ENCODE measurements at regions not wholly inside any gene's neighbourhood (a gene's known extent, or its start where the extent isn't known, plus 50 kb on each side); places are given as distances from the start of the nearest gene placed in this dataset.

DNA sequence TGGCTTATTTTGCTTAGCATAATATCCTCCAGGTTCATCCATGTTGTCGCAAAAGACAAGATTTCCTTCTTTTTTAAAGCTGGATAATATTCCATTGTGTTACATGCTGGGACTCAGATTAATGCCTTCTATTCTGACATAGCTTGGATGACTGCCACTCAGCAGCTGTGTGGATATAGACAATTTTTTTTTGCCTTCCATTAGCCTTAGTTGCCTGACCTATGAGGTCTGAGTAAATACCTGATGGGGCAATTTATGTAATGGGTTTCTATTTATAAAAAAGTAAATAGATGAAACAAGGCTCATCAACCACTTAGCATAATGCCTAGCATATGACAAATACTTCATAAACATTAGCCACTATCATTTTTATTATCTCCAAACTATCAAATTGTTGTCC is 515.4 kb downstream of the ZNF674 start:
- Histone ChIP-seq H3K18ac (ENCODE audit: insufficient read length, low read depth, low read length) (no peak overlapping the region), H3K56ac (ENCODE audit: insufficient read length, low read depth, low read length) (no peak overlapping the region), H2BK5ac (ENCODE audit: insufficient read length, low read length) (no peak overlapping the region), H4K20me1 (ENCODE audit: control insufficient read depth, insufficient read depth, insufficient read length) (no peaks in the 10 kb centered on the region), H3K79me2 (ENCODE audit: insufficient read depth, low read length) (no peaks in the 10 kb centered on the region), H2AFZ (ENCODE audit: low read length) (no peak overlapping the region), H4K5ac (ENCODE audit: insufficient read length, low read depth, low read length) (no peak overlapping the region), H2BK120ac (ENCODE audit: low read depth, low read length, poor library complexity, severe bottlenecking) (no peak overlapping the region), H2BK20ac (ENCODE audit: low read depth, low read length, poor library complexity, severe bottlenecking) (no peak overlapping the region), H2BK12ac (ENCODE audit: insufficient read length, low read depth, low read length) (no peak overlapping the region), H3K27me3 (ENCODE audit: insufficient read depth, low read length) (no peaks in the 10 kb centered on the region), H2BK15ac (ENCODE audit: low read depth, low read length) (no peak overlapping the region), H3K27ac (ENCODE audit: insufficient read length, low read depth, low read length) (no peak overlapping the region), H3K23me2 (ENCODE audit: insufficient read length, low read depth, low read length, poor library complexity, severe bottlenecking) (no peaks in the 10 kb centered on the region), H3K23ac (ENCODE audit: insufficient read length, low read depth, low read length) (no peak overlapping the region), H3K4me1 (ENCODE audit: insufficient read depth, low read length) (no peaks in the 10 kb centered on the region), H3T11ph (ENCODE audit: low read length) (no peak overlapping the region), H3K79me1 (ENCODE audit: insufficient read depth, low read depth, low read length, poor library complexity, severe bottlenecking) (no peaks in the 10 kb centered on the region), H4K8ac (replicated peaks; ENCODE audit: insufficient read length, low read depth, low read length) (no peak overlapping the region), H3K14ac (ENCODE audit: insufficient read depth, low read length) (no peak overlapping the region), H2AK5ac (ENCODE audit: insufficient read length, low read length) (no peak overlapping the region), H3K4me2 (ENCODE audit: insufficient read depth, insufficient read length, low read length) (no peak overlapping the region), H3K9me3 (ENCODE audit: control insufficient read depth, low read depth, low read length) (no peaks in the 10 kb centered on the region), H3K4ac (ENCODE audit: low read depth, low read length) (no peak overlapping the region), H4K91ac (ENCODE audit: insufficient read length, low read depth, low read length) (no peak overlapping the region), H3K9ac (ENCODE audit: extremely low read depth, insufficient read length, low read length) (no peak overlapping the region)
- Mint-ChIP-seq H3K4me3 (no peak overlapping the region), H3K27ac (no peak overlapping the region), H3K4me1 (no peaks in the 10 kb centered on the region), H3K9me3 (peaks cover 35 to 55% of the 10 kb centered on the region in 2 experiments), H3K36me3 (ENCODE audit: insufficient read depth in 1 of 3, low read depth in 3 of 3) (peaks cover 0 to under 1% (median 0%) of the 10 kb centered on the region in 3 experiments; a peak in 1 of 7 replicates), H3K27me3 (ENCODE audit: low read depth) (no peaks in the 10 kb centered on the region; the same call in 1 of the 2 replicates)
- TF ChIP-seq, protein P1, sequence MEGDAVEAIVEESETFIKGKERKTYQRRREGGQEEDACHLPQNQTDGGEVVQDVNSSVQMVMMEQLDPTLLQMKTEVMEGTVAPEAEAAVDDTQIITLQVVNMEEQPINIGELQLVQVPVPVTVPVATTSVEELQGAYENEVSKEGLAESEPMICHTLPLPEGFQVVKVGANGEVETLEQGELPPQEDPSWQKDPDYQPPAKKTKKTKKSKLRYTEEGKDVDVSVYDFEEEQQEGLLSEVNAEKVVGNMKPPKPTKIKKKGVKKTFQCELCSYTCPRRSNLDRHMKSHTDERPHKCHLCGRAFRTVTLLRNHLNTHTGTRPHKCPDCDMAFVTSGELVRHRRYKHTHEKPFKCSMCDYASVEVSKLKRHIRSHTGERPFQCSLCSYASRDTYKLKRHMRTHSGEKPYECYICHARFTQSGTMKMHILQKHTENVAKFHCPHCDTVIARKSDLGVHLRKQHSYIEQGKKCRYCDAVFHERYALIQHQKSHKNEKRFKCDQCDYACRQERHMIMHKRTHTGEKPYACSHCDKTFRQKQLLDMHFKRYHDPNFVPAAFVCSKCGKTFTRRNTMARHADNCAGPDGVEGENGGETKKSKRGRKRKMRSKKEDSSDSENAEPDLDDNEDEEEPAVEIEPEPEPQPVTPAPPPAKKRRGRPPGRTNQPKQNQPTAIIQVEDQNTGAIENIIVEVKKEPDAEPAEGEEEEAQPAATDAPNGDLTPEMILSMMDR (conservative IDR thresholded peaks at IDR 0.05): no peak
- WGBS (ENCODE audit: extremely low coverage, insufficient read length, low lambda C conversion rate): no CpG with 5 or more reads among the region's 1 CpG
- DNase-seq: no peak
